ENCODE measurements at regions not wholly inside any gene's neighbourhood (a gene's known extent, or its start where the extent isn't known, plus 50 kb on each side); places are given as distances from the start of the nearest gene placed in this dataset.

DNA sequence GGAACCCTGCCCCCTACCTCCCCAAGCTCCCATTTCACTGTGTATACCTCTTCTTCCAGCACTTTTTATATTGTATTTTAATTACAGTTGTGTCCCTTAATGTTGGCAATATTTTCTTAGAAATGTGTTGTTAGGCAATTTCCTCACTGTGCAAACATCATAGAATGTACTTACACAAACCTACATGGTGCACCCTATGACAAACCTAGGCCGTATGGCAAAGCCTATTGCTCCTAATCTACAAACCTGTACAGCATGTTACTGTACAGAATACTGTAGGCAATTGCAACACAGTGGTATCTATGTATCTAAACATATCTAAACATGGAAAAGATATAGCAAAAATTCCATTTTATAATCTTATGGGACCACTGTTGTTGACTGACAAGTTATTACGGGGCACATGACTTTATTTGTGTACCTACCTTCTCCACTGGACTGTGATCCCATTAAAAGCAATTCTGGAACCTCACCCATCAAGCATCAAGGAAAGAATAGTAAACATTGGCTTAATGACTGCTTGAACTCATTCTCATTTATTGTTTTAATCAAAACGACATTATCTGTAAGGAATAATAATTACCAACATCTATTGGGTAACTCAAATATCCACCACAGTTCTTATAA, 1641.5 kb upstream of the ZEB2 start:
- no peak for DNase-seq (ENCODE audit: low read depth)
- TF ChIP-seq, protein P1, sequence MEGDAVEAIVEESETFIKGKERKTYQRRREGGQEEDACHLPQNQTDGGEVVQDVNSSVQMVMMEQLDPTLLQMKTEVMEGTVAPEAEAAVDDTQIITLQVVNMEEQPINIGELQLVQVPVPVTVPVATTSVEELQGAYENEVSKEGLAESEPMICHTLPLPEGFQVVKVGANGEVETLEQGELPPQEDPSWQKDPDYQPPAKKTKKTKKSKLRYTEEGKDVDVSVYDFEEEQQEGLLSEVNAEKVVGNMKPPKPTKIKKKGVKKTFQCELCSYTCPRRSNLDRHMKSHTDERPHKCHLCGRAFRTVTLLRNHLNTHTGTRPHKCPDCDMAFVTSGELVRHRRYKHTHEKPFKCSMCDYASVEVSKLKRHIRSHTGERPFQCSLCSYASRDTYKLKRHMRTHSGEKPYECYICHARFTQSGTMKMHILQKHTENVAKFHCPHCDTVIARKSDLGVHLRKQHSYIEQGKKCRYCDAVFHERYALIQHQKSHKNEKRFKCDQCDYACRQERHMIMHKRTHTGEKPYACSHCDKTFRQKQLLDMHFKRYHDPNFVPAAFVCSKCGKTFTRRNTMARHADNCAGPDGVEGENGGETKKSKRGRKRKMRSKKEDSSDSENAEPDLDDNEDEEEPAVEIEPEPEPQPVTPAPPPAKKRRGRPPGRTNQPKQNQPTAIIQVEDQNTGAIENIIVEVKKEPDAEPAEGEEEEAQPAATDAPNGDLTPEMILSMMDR (IDR thresholded peaks at IDR 0.05; ENCODE audit: control insufficient read depth, insufficient read depth, low read depth, low read length, missing control alignments): no peak
- no peak overlapping the region for H3K4me3 ChIP-seq (ENCODE audit: control insufficient read depth, low read depth, low read length)

DNA sequence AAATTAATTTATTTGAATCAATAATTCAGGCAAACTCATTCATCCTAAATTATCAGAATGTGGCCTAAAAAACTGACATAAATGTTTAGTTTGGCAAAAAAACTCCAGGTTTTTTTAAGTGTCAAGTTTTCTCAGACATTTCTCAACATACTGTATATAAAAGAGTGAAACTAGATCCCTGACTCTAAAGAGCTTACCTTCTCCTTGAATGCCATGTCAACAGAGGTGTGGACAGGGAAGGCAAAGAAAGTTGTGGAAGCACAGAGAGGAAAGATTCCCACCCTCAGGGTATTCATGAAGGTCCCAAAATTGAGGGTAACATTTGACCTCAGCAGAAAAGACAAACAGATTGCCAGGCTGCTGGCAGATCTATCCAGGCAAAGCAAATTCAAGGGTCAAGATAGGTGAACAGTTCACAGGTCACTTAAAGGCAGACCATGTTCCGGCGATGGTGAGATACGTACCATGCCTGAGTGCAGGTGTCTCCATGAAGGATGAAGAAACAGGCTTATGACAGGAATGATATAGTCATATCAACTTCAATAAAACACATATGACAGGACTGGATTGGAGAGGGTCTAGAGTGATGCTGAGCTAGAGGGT, 1638.3 kb upstream of the ZEB2 start:
- TF ChIP-seq, protein P1 (IDR thresholded peaks at IDR 0.05; ENCODE audit: control insufficient read depth, insufficient read depth, low read depth, low read length, missing control alignments): no peak
- no peak overlapping the region for H3K4me3 ChIP-seq (ENCODE audit: control insufficient read depth, low read depth, low read length)
- DNase-seq (ENCODE audit: low read depth): no peak

DNA sequence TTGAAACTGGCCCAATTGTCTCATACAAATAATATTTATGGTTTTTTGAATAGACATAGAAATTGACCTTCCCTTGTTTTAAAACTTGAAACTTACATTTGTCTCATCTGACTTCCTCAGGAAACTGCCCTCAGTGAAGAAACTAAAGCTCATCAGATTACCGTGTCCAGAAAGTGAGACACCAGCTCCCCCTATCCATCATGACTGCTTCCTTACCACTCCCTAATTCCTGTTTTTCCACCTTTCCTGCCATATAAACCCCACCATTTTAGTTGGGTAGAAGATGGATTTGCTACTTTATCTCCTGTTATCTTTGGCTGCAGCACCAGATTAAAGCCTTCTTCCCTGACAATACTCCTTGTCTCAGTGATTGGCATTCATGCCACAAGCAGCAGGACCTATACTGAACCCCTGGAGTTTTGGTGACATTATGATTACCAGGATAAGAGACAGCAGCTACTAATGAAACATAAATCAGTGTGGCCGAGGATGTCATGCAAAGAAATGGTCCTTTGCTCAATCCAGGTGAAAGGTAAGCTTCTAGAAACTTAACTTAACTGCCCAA, 1627.6 kb upstream of the ZEB2 start:
- DNase-seq (ENCODE audit: low read depth): no peak
- H3K4me3 ChIP-seq (ENCODE audit: control insufficient read depth, low read depth, low read length): no peak overlapping the region
- TF ChIP-seq, protein P1 (IDR thresholded peaks at IDR 0.05; ENCODE audit: control insufficient read depth, insufficient read depth, low read depth, low read length, missing control alignments): no peak

DNA sequence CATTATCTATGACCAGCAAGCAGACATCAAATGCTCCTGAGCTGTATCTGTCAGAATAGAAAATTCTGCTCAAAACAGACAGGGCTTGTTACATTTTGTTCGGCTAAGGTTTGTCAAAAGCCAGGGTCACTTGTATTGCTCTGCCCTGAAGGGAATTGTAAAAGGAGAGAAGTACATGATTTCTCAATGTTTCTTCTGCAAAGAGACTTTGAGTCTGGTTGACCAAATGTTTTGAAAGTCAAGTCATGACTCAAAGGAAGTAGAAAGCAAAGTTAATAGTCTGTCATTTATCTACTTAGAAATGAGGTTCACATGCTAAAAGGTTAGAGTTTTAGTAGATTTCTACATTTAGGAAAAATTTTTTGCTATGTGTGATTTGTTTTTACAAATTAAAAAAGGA, 1624.1 kb upstream of the ZEB2 start:
- H3K4me3 ChIP-seq (ENCODE audit: control insufficient read depth, low read depth, low read length): no peak overlapping the region
- TF ChIP-seq, protein P1 (IDR thresholded peaks at IDR 0.05; ENCODE audit: control insufficient read depth, insufficient read depth, low read depth, low read length, missing control alignments): no peak
- no peak for DNase-seq (ENCODE audit: low read depth)

DNA sequence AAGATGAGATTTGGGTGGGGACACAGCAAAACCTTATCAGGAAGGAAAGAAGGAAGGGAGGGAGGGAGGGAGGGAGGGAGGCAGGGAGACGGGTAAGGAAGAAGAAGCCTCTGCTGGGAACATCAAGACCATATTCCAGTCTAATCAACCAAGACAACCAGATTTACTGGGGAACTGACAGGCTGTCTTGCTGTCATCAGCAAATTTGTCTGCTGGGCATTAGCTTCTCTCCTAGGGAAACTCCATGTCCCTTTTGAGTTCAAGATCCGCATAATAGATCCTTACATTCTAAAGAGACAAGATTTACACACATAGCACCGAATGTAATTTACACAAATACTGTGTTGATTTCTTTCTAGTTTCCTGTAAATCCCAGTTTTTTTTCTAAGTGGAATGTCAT, 1618.9 kb upstream of the ZEB2 start:
- H3K4me3 ChIP-seq (ENCODE audit: control insufficient read depth, low read depth, low read length): no peak overlapping the region
- TF ChIP-seq, protein P1 (IDR thresholded peaks at IDR 0.05; ENCODE audit: control insufficient read depth, insufficient read depth, low read depth, low read length, missing control alignments): no peak
- DNase-seq (ENCODE audit: low read depth): no peak

DNA sequence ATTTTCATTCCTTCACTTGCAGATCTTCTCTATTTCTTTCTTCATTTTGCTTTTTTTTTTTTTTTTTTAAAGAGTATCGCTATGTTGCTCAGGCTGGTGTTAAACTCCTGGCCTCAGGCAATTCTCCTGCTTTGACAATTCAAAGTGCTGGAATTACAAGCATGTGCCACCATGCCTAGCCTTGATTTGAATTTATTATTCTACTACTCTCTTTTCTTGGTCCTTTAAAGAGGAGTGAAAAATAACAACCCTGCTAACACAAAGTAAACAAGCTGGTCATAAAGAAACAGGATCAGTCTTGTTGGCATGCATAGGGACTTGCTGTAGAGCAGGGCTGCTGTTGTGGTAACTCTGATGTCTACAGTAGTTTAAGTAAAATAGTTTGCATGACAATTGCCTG, 1615.3 kb upstream of the ZEB2 start:
- no peak overlapping the region for H3K4me3 ChIP-seq (ENCODE audit: control insufficient read depth, low read depth, low read length)
- TF ChIP-seq, protein P1 (IDR thresholded peaks at IDR 0.05; ENCODE audit: control insufficient read depth, insufficient read depth, low read depth, low read length, missing control alignments): no peak
- no peak for DNase-seq (ENCODE audit: low read depth)
